ENCODE measurements at regions not wholly inside any gene's neighbourhood (a gene's known extent, or its start where the extent isn't known, plus 50 kb on each side); places are given as distances from the start of the nearest gene placed in this dataset.

DNA sequence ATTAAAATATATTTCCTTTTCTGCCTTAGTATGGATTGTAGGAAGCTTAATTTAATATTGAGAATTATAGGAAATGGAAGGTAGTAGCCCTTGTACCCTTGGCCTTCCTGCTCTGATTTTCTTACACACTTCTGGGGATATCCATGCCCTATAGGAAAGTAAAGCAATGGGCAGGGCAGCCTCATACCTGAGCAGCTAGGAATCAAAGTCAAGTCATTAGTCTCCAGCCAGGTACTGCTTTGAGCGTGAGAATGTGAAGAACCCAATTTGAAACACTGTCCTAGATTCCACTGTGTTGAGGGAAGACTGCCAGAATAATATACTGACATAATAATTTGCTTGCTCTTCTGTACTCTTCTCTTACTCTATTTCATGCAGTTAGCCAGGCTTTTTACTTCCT lies 51.0 kb upstream of the L3MBTL3 start:
- no peak for DNase-seq (ENCODE audit: low read depth in 3 of 3)

DNA sequence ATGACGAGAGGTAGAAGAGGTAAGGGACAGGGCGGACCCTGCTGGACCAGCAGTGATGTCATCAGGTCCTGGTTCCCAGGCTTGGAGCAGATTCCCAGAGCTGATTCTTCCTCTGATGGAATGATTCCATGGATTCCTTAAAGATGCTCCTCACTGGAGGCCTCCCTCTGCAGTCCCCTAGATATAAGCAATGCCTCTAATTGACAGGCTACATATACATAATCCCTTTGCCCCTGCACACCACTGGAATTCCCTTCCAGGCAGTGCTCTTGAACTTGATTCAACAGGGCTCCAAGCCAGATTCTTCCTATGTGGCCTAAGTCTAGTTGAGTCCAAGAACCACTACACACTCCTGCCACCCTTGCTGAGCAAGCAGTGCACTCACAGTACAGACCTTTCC lies 52.3 kb upstream of the L3MBTL3 start:
- no peak for DNase-seq (ENCODE audit: low read depth in 3 of 3)

DNA sequence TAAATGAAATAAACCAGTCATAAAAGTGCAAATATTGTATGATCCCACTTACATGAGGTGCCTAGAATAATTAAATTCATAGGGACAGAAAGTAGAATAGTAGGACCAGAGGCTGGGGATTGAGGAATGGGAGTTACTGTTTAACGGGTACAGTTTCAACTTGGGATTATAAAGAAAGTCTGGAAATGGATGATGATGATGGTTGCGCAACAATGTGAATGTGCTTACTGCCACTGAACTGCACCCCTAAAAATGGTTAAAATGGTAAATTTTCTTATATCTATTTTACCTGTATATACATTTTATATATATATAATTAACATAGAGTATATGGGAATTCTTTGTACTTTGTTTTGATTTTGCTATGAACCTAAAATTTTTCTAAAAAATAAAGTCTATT lies 53.3 kb upstream of the L3MBTL3 start:
- no peak for DNase-seq (ENCODE audit: low read depth in 3 of 3)

DNA sequence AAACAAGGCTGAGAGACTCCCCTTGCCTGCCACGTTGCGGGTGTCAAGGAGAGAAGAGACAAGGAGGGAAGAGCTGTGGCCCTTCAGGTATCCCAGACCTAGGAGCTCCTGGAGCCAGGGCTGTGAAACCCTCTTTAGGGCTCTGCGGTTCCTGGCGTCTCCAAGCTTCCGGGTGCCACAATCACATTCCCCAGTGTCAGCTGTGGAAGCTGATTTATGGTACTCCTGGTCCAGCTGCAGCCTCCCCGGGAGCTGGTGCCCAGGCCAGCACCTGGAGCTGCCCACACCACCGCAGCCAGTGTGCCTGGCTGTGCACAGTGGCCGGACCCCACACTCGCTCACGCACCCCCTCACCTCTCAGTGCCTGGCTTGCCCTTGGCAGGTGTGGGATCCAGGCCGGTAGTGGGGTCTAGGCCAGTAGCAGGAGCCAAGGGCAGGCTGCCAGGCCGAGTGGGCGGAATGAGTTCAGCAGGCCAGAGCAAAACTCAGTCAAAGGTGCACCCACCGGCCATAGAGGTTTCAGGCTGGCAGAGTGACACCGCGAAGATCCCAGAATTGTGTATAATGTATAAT lies 58.9 kb upstream of the L3MBTL3 start:
- no peak for DNase-seq (ENCODE audit: low read depth in 3 of 3)

GRCh38 chr6:129957941-129958898 lies 60.2 kb upstream of the L3MBTL3 start:
- DNase-seq (ENCODE audit: low read depth in 3 of 3): no peak

- DNase-seq (ENCODE audit: low read depth in 3 of 3): no peak
Measured at GRCh38 chr6:129955584-129955983, 62.8 kb upstream of the L3MBTL3 start.

GRCh38 chr6:129954749-129955431 lies 63.5 kb upstream of the L3MBTL3 start:
- DNase-seq (ENCODE audit: low read depth in 3 of 3): no peak

- DNase-seq (ENCODE audit: low read depth in 3 of 3): no peak
Measured at GRCh38 chr6:129947797-129948196, 70.6 kb upstream of the L3MBTL3 start.

GRCh38 chr6:129946439-129947140 lies 71.8 kb upstream of the L3MBTL3 start:
- no peak for DNase-seq (ENCODE audit: low read depth in 3 of 3)

- no peak for DNase-seq (ENCODE audit: low read depth in 3 of 3)
Measured at GRCh38 chr6:129943637-129944271, 74.6 kb upstream of the L3MBTL3 start.

- no peak for DNase-seq (ENCODE audit: low read depth in 3 of 3)
Measured at GRCh38 chr6:129940454-129941195, 77.8 kb upstream of the L3MBTL3 start.

- DNase-seq (ENCODE audit: low read depth in 3 of 3): no peak
Measured at GRCh38 chr6:129938249-129939020, 77.3 kb upstream of the TMEM244 start.

DNA sequence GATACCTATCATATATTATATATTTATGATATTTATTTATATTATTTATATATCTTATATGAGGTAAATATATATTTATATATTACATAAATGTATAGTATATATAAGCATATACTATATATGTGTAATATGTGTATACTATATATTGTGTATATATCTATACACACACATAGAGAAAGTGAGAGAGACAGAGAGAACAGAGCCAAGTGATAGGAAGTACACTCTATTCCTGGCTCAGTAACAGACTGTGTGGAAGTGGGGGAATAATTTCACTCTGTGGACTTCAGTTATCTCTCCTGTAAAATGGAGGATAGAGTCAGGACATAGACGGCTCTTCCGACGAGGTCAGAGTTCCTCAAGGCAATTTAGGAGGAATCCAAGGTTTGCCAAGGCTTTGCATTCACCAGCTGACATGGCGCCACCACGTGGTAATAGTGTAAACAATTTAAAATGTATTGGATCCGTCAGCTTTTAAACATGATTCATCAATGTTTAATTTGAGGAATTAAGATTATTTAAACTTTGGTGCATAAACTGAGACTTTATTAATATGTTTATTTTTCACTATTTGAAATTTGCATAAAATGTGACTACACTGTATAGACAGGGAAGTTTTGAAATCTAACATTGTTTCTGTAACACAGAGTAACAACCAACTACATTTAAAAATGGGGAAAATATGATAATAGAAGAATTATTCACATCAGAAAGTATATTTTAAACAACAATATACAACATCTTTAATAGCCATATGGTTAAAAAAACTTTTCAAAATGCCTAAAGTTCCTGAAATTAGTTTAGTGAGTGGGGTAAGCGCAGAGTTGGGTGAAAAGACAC lies 75.4 kb upstream of the TMEM244 start:
- peak in 2 of 3 experiments; percentile 19 to 28 for DNase-seq (ENCODE audit: low read depth in 3 of 3)

GRCh38 chr6:129932321-129932720 lies 71.2 kb upstream of the TMEM244 start:
- no peak for DNase-seq (ENCODE audit: low read depth in 3 of 3)

- DNase-seq (ENCODE audit: low read depth in 3 of 3): no peak
Measured at GRCh38 chr6:129929433-129929832, 68.3 kb upstream of the TMEM244 start.

GRCh38 chr6:129923530-129924250 lies 62.6 kb upstream of the TMEM244 start:
- no peak for DNase-seq (ENCODE audit: low read depth in 3 of 3)

DNA sequence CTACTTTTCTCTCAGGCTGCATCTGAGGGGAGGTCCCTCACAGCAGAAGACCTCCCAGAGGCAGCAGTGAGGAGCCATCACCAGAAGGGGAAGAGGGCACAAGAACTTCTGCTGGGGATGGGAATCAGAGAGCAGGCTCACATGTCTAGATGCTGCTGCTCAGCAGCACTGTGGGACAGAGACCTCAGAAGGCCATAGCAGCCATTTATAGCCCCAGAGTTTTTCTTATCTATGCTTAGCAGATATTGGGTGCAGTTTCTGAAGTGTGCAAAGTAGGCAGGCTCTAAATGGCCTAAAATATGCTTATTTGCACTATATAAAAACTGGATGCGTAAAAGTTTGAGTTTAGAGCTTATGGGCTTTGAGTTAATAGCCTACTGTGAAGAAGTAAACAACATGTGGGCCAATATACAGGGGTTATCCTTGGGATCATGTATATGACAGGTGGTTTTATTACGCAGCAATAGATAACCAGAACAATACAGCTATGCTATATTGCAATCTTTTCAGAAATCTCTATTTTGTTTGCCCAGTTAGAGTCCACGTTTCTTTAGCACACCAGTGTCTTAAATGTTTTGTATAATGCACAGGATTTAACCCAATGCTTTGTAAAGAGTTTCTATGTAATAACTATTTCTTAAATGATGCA lies 60.2 kb upstream of the TMEM244 start:
- DNase-seq (ENCODE audit: low read depth in 3 of 3): no peak

Measured in stimulated activated CD4-positive, alpha-beta T cell treated with anti-CD3 and anti-CD28 coated beads, TNF-alpha, amount 100 ng/mL, for 4 hours (primary cell).